ENCODE measurements at regions not wholly inside any gene's neighbourhood (a gene's known extent, or its start where the extent isn't known, plus 50 kb on each side); places are given as distances from the start of the nearest gene placed in this dataset.

GRCh38 chr12:14065616-14066015, 84.2 kb upstream of the GRIN2B start:
- no peak overlapping the region for H3K27ac Mint-ChIP-seq
- DNase-seq: no peak
- H3K9me3 Mint-ChIP-seq: peaks cover 56% of the 10 kb centered on the region
- no peaks in the 10 kb centered on the region; the same call in 1 of the 2 replicates for H3K27me3 Mint-ChIP-seq (ENCODE audit: insufficient read depth)
- no peaks in the 10 kb centered on the region; the same call in 1 of the 2 replicates for H3K36me3 Mint-ChIP-seq (ENCODE audit: low read depth)
- no peak for TF ChIP-seq CTCF (IDR thresholded peaks at IDR 0.05)
- no peak overlapping the region for H3K4me3 Mint-ChIP-seq
- H3K4me1 Mint-ChIP-seq (ENCODE audit: low read depth): no peaks in the 10 kb centered on the region

DNA sequence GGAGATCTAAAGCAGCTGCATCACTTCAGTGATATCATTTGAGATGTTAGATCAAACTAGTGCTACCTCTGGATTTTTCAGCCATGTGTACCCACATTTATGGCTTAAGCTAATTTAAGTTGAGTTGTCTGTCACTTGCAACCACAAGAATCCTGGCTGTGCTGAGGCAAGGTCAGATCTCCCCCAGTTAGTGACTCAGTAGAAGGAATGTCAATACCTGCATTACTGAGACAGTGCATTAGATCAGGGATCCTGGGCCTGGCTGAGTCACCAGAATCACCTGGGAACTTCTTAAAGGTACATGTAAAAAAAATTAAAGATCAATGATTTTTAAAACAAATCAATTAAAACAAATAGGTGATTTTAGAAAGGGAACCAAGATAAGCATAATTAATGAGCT, 84.6 kb upstream of the GRIN2B start:
- no peaks in the 10 kb centered on the region; the same call in 1 of the 2 replicates for H3K36me3 Mint-ChIP-seq (ENCODE audit: low read depth)
- DNase-seq: no peak
- H3K4me3 Mint-ChIP-seq: no peak overlapping the region
- no peak for TF ChIP-seq CTCF (IDR thresholded peaks at IDR 0.05)
- no peaks in the 10 kb centered on the region for H3K4me1 Mint-ChIP-seq (ENCODE audit: low read depth)
- peaks cover 56% of the 10 kb centered on the region for H3K9me3 Mint-ChIP-seq
- H3K27ac Mint-ChIP-seq: no peak overlapping the region
- H3K27me3 Mint-ChIP-seq (ENCODE audit: insufficient read depth): no peaks in the 10 kb centered on the region; the same call in 1 of the 2 replicates

DNA sequence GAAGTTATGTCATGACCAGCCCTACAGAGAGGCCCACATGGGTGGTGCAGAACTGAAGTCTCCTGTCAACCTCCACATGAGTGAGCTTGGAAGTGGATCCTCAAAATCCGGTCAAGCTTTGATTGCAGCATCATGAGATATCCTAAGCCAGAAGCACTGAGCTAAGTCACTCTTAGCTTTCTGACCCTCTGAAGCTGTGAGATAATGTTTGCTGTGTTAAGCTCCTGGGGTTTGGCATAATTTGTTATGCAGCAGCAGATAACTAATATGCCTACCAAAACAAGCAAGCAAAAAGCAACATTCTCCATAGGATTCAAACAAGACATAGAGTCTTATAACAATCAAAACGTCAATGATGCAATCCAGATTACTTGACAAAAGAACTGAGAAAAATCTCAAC, 87.6 kb upstream of the GRIN2B start:
- Mint-ChIP-seq H3K36me3 (ENCODE audit: low read depth) (no peaks in the 10 kb centered on the region; the same call in 1 of the 2 replicates), H3K4me1 (ENCODE audit: low read depth) (no peaks in the 10 kb centered on the region), H3K4me3 (no peak overlapping the region), H3K27me3 (ENCODE audit: insufficient read depth) (no peaks in the 10 kb centered on the region; the same call in 1 of the 2 replicates), H3K9me3 (peaks cover 52% of the 10 kb centered on the region), H3K27ac (no peak overlapping the region)
- no peak for DNase-seq
- no peak for TF ChIP-seq CTCF (IDR thresholded peaks at IDR 0.05)

GRCh38 chr12:14071833-14072232, 90.4 kb upstream of the GRIN2B start:
- Mint-ChIP-seq H3K27me3 (ENCODE audit: insufficient read depth) (no peaks in the 10 kb centered on the region; the same call in 1 of the 2 replicates), H3K4me1 (ENCODE audit: low read depth) (no peaks in the 10 kb centered on the region), H3K4me3 (no peak overlapping the region), H3K9me3 (peaks cover 34% of the 10 kb centered on the region), H3K27ac (no peak overlapping the region), H3K36me3 (ENCODE audit: low read depth) (no peaks in the 10 kb centered on the region)
- no peak for DNase-seq
- TF ChIP-seq CTCF (IDR thresholded peaks at IDR 0.05): no peak

DNA sequence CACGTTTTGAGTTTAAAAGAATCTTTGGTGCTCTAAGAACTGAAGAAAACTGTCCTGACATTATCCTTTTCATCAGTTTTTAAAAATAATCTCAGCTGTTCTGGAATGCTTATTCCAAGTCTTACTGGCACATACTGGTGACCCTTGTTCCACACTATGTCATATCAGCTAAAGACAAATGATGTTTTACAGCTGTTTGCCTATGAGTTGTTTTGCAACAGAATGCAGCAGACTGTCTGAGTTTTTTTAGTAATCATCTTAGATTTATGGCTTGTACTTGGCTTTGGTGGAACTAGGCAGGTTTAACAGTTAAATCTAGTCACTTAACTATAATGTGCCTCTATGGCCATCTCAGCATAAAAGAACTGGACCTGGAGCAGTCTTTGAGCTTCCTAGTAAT, 91.6 kb upstream of the GRIN2B start:
- Mint-ChIP-seq H3K36me3 (ENCODE audit: low read depth) (no peaks in the 10 kb centered on the region), H3K4me1 (ENCODE audit: low read depth) (no peaks in the 10 kb centered on the region), H3K9me3 (peaks cover 25% of the 10 kb centered on the region), H3K4me3 (no peak overlapping the region), H3K27me3 (ENCODE audit: insufficient read depth) (no peaks in the 10 kb centered on the region), H3K27ac (no peak overlapping the region)
- no peak for DNase-seq
- no peak for TF ChIP-seq CTCF (IDR thresholded peaks at IDR 0.05)

Data from HFFc6 (cell line).